SK-N-SH (cell line): ENCODE measurements at regions not wholly inside any gene's neighbourhood (a gene's known extent, or its start where the extent isn't known, plus 50 kb on each side); places are given as distances from the start of the nearest gene placed in this dataset.

Source experiments
- CTCF ChIA-PET: fragments of 300-600, 350-600 bp; formaldehyde crosslinking; extraction: SDS; loops from one replicate; lab custom pipeline; 2021; lab: Yijun Ruan, JAX
- POLR2A ChIA-PET: fragments of 350-600 bp; sonication (Branson Sonifier 250); formaldehyde crosslinking; extraction: SDS; loops from one replicate; lab custom pipeline; 2020; ENCODE audit warnings: antibody characterized with exemption, inconsistent platforms; lab: Yijun Ruan, JAX
- DNase-seq: peaks from one replicate; pipeline ENCODE4 v3.0.0; 2012
- H2AFZ ChIP-seq: fragments of 200-600 bp; sonication (generic); 2 replicates; pipeline ENCODE4 v1.8.1; 2016; ENCODE audit warnings: antibody characterized with exemption, mild to moderate bottlenecking, low read depth
- H3F3A ChIP-seq: fragments of 200-600 bp; sonication (generic); replicated peaks from 2 replicates; pipeline ENCODE3; 2016; ENCODE audit warnings: antibody characterized with exemption, mild to moderate bottlenecking; ENCODE audit not compliant: insufficient read depth
- H3K27ac ChIP-seq, 2 experiments: fragments of 200-500 bp in 1 of 2; fragments of 200-600 bp in 1 of 2; sonication (Bioruptor generic) in 1 of 2; sonication (generic), shearing (Covaris generic) in 1 of 2; 2 replicates each; pipeline versions ENCODE4 v1.5.1 to v1.6.1; 2014 to 2016; ENCODE audit warnings: low read depth in 2 of 2, inconsistent platforms in 1 of 2, low read length in 1 of 2, mild to moderate bottlenecking in 1 of 2, mixed read lengths in 1 of 2
- H3K27me3 ChIP-seq: fragments of 200-600 bp; sonication (generic), shearing (Covaris generic); 2 replicates; pipeline ENCODE4 v1.6.1; 2016; ENCODE audit warnings: mixed run types; ENCODE audit not compliant: insufficient read depth
- H3K36me3 ChIP-seq, 2 experiments: fragments of 200-500 bp in 1 of 2; fragments of 200-600 bp in 1 of 2; sonication (Bioruptor generic) in 1 of 2; sonication (generic) in 1 of 2; replicated peaks in 1 of 2; 2 replicates each; pipeline versions ENCODE3 to v1.5.1; 2014 to 2016; ENCODE audit warnings: low read length in 1 of 2, mild to moderate bottlenecking in 1 of 2; ENCODE audit not compliant: insufficient read depth in 2 of 2, control insufficient read depth in 1 of 2
- H3K4me1 ChIP-seq, 2 experiments: fragments of 200-500 bp in 1 of 2; fragments of 200-600 bp in 1 of 2; sonication (Bioruptor generic) in 1 of 2; sonication (generic), shearing (Covaris generic) in 1 of 2; 2 replicates each; pipeline versions ENCODE4 v1.5.1 to v1.6.1; 2014 to 2016; ENCODE audit warnings: low read depth in 1 of 2, low read length in 1 of 2, mixed run types in 1 of 2; ENCODE audit not compliant: insufficient read depth in 2 of 2, control insufficient read depth in 1 of 2
- H3K4me2 ChIP-seq: fragments of 200-600 bp; sonication (generic), shearing (Covaris generic); 2 replicates; pipeline ENCODE4 v1.6.1; 2017; ENCODE audit warnings: mixed run types
- H3K4me3 ChIP-seq, 2 experiments: fragments of 200-500 bp in 1 of 2; fragments of 200-600 bp in 1 of 2; sonication (Bioruptor generic) in 1 of 2; sonication (generic), shearing (Covaris generic) in 1 of 2; 2 replicates each; pipeline versions ENCODE4 v1.5.1 to v1.8.1; 2014 to 2016; ENCODE audit warnings: low read depth in 2 of 2, inconsistent platforms in 1 of 2, low read length in 1 of 2, mild to moderate bottlenecking in 1 of 2, mixed read lengths in 1 of 2, moderate library complexity in 1 of 2
- H3K79me2 ChIP-seq: fragments of 200-600 bp; sonication (generic); 2 replicates; pipeline ENCODE4 v1.8.1; 2017; ENCODE audit warnings: mild to moderate bottlenecking; ENCODE audit not compliant: insufficient read depth
- H3K9ac ChIP-seq: fragments of 200-600 bp; sonication (generic); 2 replicates; pipeline ENCODE4 v1.6.1; 2017; ENCODE audit warnings: mixed run types
- H3K9me2 ChIP-seq: fragments of 200-600 bp; sonication (generic); 2 replicates; pipeline ENCODE4 v1.6.1; 2017; ENCODE audit warnings: mixed run types
- H3K9me3 ChIP-seq: fragments of 200-600 bp; sonication (generic); 2 replicates; pipeline ENCODE4 v1.6.1; 2017; ENCODE audit warnings: mixed run types, mild to moderate bottlenecking, moderate library complexity
- H4K20me1 ChIP-seq: fragments of 200-600 bp; sonication (generic); 2 replicates; pipeline ENCODE4 v1.6.1; 2017; ENCODE audit warnings: mild to moderate bottlenecking, mixed run types; ENCODE audit not compliant: insufficient read depth
- CHD2 ChIP-seq: fragments of 150-350 bp; IDR thresholded peaks from 2 replicates; pipeline ENCODE4 v1.6.1; 2018; ENCODE audit warnings: low read length; ENCODE audit not compliant: partially characterized antibody
- ELF1 ChIP-seq: IDR thresholded peaks from 2 replicates; pipeline ENCODE4 v1.4.0; 2012
- EZH2phosphoT487 ChIP-seq: fragments of 200-600 bp; sonication (generic); IDR thresholded peaks from 2 replicates; pipeline ENCODE4 v1.6.1; 2017; ENCODE audit warnings: low read depth, mixed run types, mild to moderate bottlenecking, antibody characterized with exemption, moderate library complexity, borderline replicate concordance
- FOSL2 ChIP-seq: IDR thresholded peaks from 2 replicates; pipeline ENCODE4 v1.4.0; 2012; ENCODE audit warnings: low read depth, mild to moderate bottlenecking, moderate library complexity, borderline replicate concordance
- FOXM1 ChIP-seq: IDR thresholded peaks from 2 replicates; pipeline ENCODE4 v1.4.0; 2012; ENCODE audit warnings: low read depth, mild to moderate bottlenecking
- GATA2 ChIP-seq: sonication (generic); formaldehyde crosslinking; IDR thresholded peaks from 2 replicates; pipeline ENCODE4 v1.5.0; 2020; ENCODE audit warnings: mild to moderate bottlenecking, missing genetic modification reagents
- JUND ChIP-seq: IDR thresholded peaks from 2 replicates; pipeline ENCODE4 v1.4.0; 2012
- NFIC ChIP-seq: IDR thresholded peaks from 2 replicates; pipeline ENCODE4 v1.4.0; 2012; ENCODE audit warnings: borderline replicate concordance
- POLR2AphosphoS5 ChIP-seq: IDR thresholded peaks from 2 replicates; pipeline ENCODE4 v1.6.1; 2012; ENCODE audit warnings: low read depth, low read length
- RAD21 ChIP-seq: IDR thresholded peaks from 2 replicates; pipeline ENCODE4 v1.6.1; 2012; ENCODE audit warnings: mild to moderate bottlenecking, low read length
- RFX5 ChIP-seq: IDR thresholded peaks from 2 replicates; pipeline ENCODE4 v1.6.1; 2012; ENCODE audit warnings: mild to moderate bottlenecking, improper control_type of control experiment, low read length
- SIN3A ChIP-seq: IDR thresholded peaks from 2 replicates; pipeline ENCODE4 v1.6.1; 2012; ENCODE audit warnings: low read depth, mild to moderate bottlenecking, low read length, moderate library complexity, borderline replicate concordance
- SMC3 ChIP-seq: IDR thresholded peaks from 2 replicates; pipeline ENCODE4 v1.6.1; 2012; ENCODE audit warnings: low read depth, low read length, improper control_type of control experiment
- TCF12 ChIP-seq: IDR thresholded peaks from 2 replicates; pipeline ENCODE4 v1.4.0; 2012
- TEAD4 ChIP-seq: IDR thresholded peaks from 2 replicates; pipeline ENCODE4 v1.4.0; 2012; ENCODE audit warnings: mild to moderate bottlenecking, borderline replicate concordance; ENCODE audit not compliant: insufficient read depth
- WGBS: methylation state at CpG from one replicate; pipeline ENCODE4 v1.1.6; 2017; ENCODE audit warnings: low lambda C conversion rate; 5-methylcytosine and 5-hydroxymethylcytosine counted together
- TF ChIP-seq, protein P1 (sequence below): IDR thresholded peaks from 2 replicates; pipeline ENCODE4; 2012
- TF ChIP-seq, protein P2 (sequence below): IDR thresholded peaks from 2 replicates; pipeline ENCODE4 v1.6.1; 2012; ENCODE audit warnings: mild to moderate bottlenecking, low read depth, low read length, moderate library complexity
- TF ChIP-seq, protein P3 (sequence below): fragments of 150-350 bp; IDR thresholded peaks from 2 replicates; pipeline ENCODE4 v1.6.1; 2017; ENCODE audit warnings: antibody characterized with exemption, low read length, low read depth, borderline replicate concordance
- TF ChIP-seq, protein P4 (sequence below): IDR thresholded peaks from 2 replicates; pipeline ENCODE4 v1.4.0; 2012; ENCODE audit warnings: low read depth, borderline replicate concordance
- TF ChIP-seq, protein P5 (sequence below): IDR thresholded peaks from 2 replicates; pipeline ENCODE4 v1.4.0; 2012; ENCODE audit warnings: low read depth

DNA sequence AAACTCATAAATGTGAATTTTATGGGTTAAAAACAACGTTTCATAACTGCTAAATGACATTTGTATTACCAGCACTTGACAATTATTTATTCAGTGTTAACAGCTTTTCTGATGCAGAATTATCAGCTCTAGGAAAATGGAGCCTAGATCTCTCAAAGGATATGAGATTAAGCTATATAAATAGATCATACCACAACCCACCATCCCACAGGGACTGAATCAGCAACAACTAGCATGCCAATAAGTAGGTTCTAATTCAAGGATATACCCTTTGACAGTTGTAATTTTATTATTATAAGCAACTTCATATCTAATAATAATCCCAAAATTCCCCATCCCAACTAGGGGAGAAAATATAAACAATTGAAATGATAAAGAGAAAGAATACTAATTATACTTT lies 275.4 kb upstream of the RGS18 start:
- DNase-seq = no peak
- no peaks in the 10 kb centered on the region for H3K4me1 ChIP-seq
- H4K20me1 ChIP-seq = no peaks in the 10 kb centered on the region
- no peak overlapping the region for H3K4me2 ChIP-seq
- H3K9me3 ChIP-seq = no peaks in the 10 kb centered on the region
- no peak for TF ChIP-seq ELF1
- TF ChIP-seq, all 33 proteins: peak for 0
- H3F3A ChIP-seq = no peaks in the 10 kb centered on the region
- 0 out of 2 replicates have a peak, but pooled peaks cover 4% of the 10 kb centered on the region for H3K27me3 ChIP-seq
- H2AFZ ChIP-seq = no peak overlapping the region
- ChIA-PET POLR2A (no interaction called here), CTCF (interaction anchor here (0.8 kb wide), 1 partner anchor 81 kb away, joined by 3 read pairs; no protein-coding TSS in a partner anchor)
- H3K9ac ChIP-seq = no peak overlapping the region
- H3K9me2 ChIP-seq = no peaks in the 10 kb centered on the region
- no peak overlapping the region for H3K4me3 ChIP-seq
- no peaks in the 10 kb centered on the region for H3K79me2 ChIP-seq
- 0% methylated on average over 1 of the region's 1 CpG for WGBS
- H3K36me3 ChIP-seq = no peaks in the 10 kb centered on the region
- no peak overlapping the region for H3K27ac ChIP-seq

DNA sequence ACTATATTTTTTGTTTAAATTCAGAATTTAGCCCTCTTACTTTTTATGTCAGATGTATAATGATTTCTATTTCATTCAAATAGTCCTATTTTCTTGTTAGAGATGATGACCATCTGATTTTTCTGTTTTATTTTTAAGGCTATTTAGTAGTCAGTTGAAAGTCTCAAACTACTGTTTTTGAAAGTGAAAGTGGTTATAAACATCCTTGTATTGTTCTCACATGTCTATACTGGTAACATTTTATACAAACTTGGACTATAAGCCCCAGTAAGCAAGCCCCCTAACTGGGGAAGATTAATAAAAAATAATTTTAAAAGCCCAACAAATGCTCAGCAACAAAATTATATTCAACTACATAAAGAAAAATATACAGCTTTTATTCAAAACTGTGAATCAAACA lies 271.3 kb upstream of the RGS18 start:
- Histone ChIP-seq H3K27me3 (0 out of 2 replicates have a peak, but pooled peaks cover 3% of the 10 kb centered on the region), H4K20me1 (no peaks in the 10 kb centered on the region), H3K36me3 (no peaks in the 10 kb centered on the region), H3K27ac (no peak overlapping the region), H3K79me2 (no peaks in the 10 kb centered on the region), H3K9ac (no peak overlapping the region), H3K9me2 (no peaks in the 10 kb centered on the region), H3K4me2 (no peak overlapping the region), H2AFZ (no peak overlapping the region), H3F3A (no peaks in the 10 kb centered on the region), H3K4me1 (no peaks in the 10 kb centered on the region), H3K4me3 (no peak overlapping the region), H3K9me3 (no peaks in the 10 kb centered on the region)
- TF ChIP-seq NFIC (no peak), RAD21 (no peak), EZH2phosphoT487 (no peak), JUND (no peak), GATA2 (CRISPR knock-in tag) (no peak), TEAD4 (no peak), SMC3 (no peak), ELF1 (no peak), TCF12 (no peak), RFX5 (no peak), POLR2AphosphoS5 (no peak), FOXM1 (no peak), SIN3A (no peak), FOSL2 (no peak), CHD2 (no peak)
- TF ChIP-seq, protein P1, sequence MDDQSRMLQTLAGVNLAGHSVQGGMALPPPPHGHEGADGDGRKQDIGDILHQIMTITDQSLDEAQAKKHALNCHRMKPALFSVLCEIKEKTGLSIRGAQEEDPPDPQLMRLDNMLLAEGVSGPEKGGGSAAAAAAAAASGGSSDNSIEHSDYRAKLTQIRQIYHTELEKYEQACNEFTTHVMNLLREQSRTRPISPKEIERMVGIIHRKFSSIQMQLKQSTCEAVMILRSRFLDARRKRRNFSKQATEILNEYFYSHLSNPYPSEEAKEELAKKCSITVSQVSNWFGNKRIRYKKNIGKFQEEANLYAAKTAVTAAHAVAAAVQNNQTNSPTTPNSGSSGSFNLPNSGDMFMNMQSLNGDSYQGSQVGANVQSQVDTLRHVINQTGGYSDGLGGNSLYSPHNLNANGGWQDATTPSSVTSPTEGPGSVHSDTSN = no peak
- TF ChIP-seq, protein P2, sequence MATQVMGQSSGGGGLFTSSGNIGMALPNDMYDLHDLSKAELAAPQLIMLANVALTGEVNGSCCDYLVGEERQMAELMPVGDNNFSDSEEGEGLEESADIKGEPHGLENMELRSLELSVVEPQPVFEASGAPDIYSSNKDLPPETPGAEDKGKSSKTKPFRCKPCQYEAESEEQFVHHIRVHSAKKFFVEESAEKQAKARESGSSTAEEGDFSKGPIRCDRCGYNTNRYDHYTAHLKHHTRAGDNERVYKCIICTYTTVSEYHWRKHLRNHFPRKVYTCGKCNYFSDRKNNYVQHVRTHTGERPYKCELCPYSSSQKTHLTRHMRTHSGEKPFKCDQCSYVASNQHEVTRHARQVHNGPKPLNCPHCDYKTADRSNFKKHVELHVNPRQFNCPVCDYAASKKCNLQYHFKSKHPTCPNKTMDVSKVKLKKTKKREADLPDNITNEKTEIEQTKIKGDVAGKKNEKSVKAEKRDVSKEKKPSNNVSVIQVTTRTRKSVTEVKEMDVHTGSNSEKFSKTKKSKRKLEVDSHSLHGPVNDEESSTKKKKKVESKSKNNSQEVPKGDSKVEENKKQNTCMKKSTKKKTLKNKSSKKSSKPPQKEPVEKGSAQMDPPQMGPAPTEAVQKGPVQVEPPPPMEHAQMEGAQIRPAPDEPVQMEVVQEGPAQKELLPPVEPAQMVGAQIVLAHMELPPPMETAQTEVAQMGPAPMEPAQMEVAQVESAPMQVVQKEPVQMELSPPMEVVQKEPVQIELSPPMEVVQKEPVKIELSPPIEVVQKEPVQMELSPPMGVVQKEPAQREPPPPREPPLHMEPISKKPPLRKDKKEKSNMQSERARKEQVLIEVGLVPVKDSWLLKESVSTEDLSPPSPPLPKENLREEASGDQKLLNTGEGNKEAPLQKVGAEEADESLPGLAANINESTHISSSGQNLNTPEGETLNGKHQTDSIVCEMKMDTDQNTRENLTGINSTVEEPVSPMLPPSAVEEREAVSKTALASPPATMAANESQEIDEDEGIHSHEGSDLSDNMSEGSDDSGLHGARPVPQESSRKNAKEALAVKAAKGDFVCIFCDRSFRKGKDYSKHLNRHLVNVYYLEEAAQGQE = no peak
- TF ChIP-seq, protein P3, sequence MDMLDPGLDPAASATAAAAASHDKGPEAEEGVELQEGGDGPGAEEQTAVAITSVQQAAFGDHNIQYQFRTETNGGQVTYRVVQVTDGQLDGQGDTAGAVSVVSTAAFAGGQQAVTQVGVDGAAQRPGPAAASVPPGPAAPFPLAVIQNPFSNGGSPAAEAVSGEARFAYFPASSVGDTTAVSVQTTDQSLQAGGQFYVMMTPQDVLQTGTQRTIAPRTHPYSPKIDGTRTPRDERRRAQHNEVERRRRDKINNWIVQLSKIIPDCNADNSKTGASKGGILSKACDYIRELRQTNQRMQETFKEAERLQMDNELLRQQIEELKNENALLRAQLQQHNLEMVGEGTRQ = no peak
- TF ChIP-seq, protein P4, sequence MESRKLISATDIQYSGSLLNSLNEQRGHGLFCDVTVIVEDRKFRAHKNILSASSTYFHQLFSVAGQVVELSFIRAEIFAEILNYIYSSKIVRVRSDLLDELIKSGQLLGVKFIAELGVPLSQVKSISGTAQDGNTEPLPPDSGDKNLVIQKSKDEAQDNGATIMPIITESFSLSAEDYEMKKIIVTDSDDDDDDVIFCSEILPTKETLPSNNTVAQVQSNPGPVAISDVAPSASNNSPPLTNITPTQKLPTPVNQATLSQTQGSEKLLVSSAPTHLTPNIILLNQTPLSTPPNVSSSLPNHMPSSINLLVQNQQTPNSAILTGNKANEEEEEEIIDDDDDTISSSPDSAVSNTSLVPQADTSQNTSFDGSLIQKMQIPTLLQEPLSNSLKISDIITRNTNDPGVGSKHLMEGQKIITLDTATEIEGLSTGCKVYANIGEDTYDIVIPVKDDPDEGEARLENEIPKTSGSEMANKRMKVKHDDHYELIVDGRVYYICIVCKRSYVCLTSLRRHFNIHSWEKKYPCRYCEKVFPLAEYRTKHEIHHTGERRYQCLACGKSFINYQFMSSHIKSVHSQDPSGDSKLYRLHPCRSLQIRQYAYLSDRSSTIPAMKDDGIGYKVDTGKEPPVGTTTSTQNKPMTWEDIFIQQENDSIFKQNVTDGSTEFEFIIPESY = no peak
- TF ChIP-seq, protein P5, sequence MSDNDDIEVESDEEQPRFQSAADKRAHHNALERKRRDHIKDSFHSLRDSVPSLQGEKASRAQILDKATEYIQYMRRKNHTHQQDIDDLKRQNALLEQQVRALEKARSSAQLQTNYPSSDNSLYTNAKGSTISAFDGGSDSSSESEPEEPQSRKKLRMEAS = no peak
- no peak for DNase-seq
- POLR2A ChIA-PET = no interaction called here
- CTCF ChIA-PET = interaction anchor here (1.2 kb wide), 1 partner anchor 30 kb away, joined by 4 read pairs; no protein-coding TSS in a partner anchor
